ENCODE measurements at regions not wholly inside any gene's neighbourhood (a gene's known extent, or its start where the extent isn't known, plus 50 kb on each side); places are given as distances from the start of the nearest gene placed in this dataset.

DNA sequence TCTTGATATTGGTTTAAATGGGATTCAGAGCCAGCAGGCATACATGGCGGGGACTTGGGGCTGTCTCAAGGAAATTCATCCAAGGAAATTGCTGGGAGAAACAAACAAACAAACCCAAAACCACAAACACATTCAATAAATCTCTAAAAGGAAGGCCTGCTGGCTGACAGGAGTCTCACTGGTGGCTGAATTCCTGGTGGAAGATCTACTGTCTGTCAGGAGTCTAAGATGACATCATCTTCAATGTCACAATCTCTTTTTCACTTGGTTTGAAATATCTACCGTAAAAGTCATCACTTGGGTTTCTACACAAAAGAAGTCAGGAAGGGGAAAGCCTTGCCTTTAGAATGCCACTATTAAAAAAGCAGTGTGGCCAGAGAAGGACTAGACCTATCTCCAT lies 87.9 kb downstream of the KLF5 start:
- TF ChIP-seq, protein P1, sequence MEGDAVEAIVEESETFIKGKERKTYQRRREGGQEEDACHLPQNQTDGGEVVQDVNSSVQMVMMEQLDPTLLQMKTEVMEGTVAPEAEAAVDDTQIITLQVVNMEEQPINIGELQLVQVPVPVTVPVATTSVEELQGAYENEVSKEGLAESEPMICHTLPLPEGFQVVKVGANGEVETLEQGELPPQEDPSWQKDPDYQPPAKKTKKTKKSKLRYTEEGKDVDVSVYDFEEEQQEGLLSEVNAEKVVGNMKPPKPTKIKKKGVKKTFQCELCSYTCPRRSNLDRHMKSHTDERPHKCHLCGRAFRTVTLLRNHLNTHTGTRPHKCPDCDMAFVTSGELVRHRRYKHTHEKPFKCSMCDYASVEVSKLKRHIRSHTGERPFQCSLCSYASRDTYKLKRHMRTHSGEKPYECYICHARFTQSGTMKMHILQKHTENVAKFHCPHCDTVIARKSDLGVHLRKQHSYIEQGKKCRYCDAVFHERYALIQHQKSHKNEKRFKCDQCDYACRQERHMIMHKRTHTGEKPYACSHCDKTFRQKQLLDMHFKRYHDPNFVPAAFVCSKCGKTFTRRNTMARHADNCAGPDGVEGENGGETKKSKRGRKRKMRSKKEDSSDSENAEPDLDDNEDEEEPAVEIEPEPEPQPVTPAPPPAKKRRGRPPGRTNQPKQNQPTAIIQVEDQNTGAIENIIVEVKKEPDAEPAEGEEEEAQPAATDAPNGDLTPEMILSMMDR (IDR thresholded peaks at IDR 0.05; ENCODE audit: poor library complexity): no peak
- no peak for TF ChIP-seq EZH2 (IDR thresholded peaks at IDR 0.05; ENCODE audit: borderline replicate concordance)
- no peak for TF ChIP-seq EZH2phosphoT487 (IDR thresholded peaks at IDR 0.05; ENCODE audit: low read depth, severe bottlenecking, unreplicated experiment)

All from hepatocyte (in vitro differentiated cells).